HG03575 (cell line): ENCODE measurements at regions not wholly inside any gene's neighbourhood (a gene's known extent, or its start where the extent isn't known, plus 50 kb on each side); places are given as distances from the start of the nearest gene placed in this dataset.

Experiments used
- ATAC-seq: cut with Tn5 transposase; IDR thresholded peaks from one replicate; pipeline ENCODE4 v1.9.1; 2021; ENCODE audit not compliant: unreplicated experiment, insufficient number of reproducible peaks, low FRiP score; ENCODE audit errors: extremely low read depth

- no peak for ATAC-seq
These were observed 175.7 kb downstream of the URI1 start for GRCh38 chr19:30117636-30118145.

DNA sequence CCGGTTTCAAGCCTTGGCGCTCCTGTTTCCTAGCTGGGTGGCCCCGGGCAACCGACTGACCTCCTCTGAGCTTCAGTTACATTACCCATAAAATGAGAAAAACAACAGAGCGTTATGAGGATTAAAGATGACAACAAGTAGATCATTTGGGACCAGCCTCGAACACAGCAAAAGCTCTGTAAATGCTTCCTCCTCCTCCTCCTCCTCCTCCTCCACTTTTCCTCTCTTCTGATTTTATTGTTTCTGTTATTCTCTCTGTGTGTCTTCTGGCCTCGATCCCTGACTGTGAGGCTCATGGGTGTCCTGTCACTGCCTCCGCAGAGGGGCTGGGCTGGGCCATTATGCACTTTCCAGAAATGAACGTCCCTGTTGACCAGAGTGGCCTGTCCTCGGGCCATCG, 176.2 kb downstream of the URI1 start:
- no peak for ATAC-seq

DNA sequence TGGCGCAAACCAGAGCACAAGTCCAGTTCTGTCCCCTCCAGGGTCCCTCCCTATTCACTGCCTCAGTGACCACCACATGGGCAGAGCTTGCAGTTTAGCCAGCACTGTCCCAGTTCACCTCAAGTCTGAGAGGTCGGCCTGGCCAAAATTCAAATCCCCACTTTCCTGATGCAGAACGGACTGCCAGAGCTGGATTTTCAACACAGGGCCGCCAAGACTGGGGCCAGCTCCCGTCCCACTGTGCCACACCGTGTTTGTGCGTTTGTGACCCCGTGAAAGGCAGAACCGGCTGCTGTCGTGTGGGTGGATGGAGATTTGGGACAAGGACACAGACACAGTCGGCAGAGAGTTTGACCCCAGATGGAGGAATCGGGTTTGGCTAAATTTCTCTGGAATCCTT, 176.7 kb downstream of the URI1 start:
- no peak for ATAC-seq

DNA sequence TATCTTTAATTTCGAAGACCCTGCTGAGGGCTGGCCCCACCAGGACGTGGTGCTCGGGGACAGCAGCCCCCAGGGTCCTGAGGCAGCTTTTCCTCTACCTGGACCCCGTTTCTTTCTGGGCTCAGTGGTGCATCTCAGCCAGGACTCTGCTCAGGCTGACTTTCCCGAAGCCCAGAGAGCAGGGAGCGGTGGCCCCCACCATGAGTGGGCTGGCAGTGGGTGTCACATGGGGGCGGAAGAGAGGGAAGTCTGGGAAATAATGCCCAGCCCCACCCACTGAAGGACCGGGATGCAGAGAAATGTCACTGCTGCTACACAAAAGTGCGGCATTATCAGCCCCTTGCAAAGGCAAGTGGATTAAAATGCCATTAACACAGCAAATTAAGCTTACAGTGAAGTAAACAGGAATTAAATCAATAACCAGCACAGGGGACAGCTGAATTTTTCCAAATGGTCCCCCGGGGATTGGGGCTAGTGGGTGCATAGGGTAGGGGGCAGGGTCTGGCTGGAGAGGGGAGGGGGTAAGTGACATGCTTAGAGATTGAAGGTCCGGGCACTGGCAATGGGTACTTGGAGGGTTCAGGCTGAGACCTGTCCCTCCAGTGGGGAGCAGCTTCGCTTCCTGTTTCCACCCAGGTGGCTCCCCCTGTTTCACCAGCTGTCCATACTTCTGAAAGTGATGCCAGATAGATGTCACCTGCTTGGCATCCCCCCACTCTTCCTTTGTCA, 177.3 kb downstream of the URI1 start:
- ATAC-seq: no peak

DNA sequence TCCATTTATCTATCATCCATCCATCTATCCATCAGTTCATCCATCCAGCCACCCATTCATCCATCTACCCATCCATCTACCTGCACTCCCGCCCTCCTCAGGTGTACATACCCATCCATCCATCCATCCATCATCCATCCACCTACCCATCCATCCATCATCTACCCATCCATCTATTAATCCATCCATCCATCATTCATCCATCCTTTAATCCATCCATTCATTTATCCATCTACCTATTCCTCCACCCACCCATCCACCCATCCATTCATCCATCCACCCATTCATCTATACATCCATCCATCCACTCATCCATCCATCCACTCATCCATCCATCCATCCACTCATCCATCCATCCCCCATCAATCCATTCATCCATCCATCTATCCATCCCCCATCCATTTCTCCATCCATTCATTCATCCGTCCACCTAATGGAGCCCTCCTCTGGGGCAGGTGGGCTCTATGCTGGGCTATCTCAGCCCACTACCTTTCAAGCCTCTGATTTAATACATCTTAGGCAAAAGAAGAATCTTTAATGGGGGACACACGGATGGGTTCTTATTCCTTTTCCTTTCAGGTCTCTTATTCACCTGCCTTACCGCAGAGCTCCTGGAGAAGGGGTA, 178.9 kb downstream of the URI1 start:
- ATAC-seq: no peak

- ATAC-seq: no peak
These were observed 180.4 kb downstream of the URI1 start for GRCh38 chr19:30122431-30122830.

GRCh38 chr19:30123119-30123518, 181.1 kb downstream of the URI1 start:
- no peak for ATAC-seq

DNA sequence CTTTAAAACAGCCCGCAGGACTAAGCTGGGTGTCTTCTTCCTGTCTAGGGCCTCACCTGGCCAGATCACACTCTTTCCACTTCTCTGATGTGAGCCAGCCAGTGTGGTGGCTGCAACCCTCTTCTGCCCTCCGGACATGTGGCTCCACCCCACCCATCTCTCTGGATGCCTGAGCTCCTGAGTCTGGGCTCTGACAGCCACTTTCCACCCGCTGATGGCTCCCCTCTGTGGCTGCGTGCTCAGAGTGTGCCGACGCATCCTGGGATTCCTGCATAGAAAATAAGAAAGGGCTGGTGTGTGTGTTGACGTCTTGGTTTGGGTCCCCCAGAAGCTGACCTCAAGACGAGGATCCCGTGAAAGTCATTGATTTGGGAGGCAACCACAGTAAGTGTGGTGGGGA, 181.6 kb downstream of the URI1 start:
- ATAC-seq: no peak

- ATAC-seq: no peak
These were observed 186.2 kb downstream of the URI1 start for GRCh38 chr19:30128211-30128610.

DNA sequence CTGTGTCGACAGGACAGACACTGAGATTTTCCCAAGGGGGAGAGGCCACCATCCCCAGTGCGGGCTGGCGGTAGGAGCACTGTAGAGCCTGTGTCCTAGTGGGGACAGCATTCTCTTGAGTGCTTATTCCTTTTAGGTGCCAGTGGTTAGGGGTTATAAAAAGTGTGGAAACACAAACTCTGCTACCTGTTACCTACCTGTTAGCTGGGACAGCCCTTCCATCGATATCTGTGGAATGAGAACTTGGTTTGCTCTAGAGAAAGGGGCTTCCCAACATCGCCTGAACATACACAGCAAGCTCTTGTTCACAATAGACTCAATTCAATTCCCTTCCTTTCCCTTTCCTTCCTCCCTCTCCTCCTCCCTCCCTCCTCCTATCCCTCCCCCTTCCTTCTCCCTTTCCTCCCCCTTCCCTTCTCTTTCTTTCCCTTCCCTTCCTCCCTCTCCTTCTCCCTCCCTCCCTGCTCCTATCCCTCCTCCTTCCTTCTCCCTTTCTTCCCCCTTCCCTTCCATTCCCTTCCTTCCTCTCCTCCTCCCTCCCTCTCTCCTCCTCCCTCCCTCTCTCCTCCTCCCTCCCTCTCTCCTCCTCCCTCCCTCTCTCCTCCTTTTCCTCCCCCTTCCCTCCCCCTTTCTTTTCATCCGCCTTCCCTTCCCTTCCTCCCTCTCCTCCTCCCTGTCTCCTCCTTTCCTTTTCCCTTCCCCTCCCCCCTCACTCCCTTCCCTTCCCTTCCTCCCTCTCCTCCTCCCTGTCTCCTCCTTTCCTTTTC, 188.5 kb downstream of the URI1 start:
- ATAC-seq: no peak

GRCh38 chr19:30131246-30131645, 189.2 kb downstream of the URI1 start:
- ATAC-seq: no peak

DNA sequence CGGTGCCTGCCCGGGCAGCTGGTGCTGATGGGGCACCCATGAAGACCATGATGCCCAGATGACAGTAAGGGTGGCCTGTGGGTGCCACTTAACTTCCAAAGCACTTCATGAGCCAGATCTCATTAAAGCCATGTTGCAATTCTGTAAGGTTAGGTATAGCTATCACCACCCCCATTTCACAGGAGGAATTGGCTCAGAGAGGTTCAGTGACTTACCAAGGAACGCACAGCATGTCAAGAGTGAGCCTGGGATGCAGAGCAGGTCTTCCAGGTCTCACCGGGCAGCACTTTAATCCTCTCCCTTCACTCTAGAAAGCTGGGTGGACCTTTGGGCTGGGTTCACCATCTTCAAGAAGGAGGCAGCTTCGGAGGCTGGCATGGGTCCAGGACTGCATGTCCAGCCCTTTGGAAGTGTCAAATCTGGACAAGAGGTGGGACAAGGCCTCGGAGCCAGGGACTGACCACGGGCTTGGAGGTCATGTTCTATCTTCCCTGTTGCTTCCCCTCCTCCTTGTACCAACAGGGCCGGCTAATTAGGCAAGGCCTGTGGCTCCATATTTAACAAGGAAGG, 189.8 kb downstream of the URI1 start:
- ATAC-seq: no peak

DNA sequence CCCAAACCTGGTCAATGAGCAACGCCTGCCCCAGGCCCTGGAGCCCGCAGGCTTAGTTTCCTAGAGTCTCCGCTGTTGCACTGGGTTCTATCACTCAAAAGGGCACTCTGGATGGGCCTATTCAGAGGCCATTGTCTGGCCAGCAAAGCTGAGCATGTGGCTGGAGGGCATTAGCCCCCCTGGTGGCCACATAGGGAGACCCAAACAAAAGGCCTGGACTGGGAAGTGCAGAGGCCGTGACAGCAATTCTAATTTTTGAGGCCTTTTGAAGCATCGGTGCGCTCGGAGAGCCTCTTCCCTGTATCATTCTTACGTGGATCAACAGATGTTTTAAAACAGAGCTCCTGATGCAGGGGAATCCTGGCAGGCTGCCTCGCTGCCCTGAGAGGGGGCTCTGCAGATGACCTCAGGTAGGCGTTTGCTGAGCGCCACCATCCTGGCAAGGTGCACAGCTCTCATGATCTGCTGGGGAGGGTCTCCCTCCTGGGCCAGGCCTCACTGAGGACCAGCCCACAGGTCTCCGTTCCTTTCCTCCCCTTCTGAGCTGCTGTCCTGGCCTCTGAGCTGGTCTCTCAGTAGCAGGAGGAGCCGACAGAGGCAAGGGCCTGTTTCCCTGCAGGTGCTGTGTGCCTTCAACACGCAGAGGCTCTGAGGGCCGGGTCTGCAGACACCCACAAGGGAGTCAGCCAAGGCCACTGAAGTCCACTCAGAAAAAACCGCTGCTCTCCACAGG, 190.5 kb downstream of the URI1 start:
- no peak for ATAC-seq

DNA sequence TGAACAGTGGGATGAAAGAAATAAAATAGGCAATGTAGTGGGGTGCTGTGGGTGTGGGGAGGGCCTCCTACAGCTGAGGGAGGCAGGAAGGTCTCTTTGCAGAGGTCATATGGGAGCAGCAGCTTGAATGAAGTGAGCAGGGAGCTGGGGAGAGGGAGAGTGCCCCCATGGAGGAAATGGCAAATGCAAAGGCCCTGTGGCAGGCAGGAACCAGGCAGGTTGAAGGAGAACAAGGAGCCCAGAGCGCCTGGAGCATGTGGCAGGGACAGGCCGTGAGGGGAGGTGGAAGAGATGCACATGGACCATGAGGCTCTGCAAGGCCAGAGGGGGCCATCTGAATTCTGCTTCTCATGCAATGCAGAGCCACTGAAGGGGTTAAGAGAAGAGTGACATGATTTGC, 191.8 kb downstream of the URI1 start:
- no peak for ATAC-seq

- ATAC-seq: no peak
These were observed 193.2 kb downstream of the URI1 start for GRCh38 chr19:30135093-30135757.

DNA sequence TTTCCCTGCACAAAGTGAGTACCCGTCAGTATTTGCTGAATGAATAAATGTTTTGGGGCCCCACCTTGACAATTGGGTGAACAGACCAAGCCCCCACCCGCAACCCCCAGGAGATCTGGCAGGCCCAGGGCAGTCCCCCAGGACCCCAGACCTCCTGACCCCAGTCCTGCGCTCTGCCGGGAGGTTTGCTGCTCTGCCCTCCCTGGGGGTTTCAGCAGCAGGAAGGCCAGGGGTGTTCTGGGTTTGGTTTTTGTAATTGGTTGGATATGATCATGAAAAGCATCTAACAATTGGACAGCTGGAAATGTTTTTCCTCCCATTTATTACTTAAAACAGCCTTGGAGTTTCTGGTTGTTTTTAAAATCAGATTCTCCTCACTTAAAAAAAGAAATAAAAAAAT, 193.8 kb downstream of the URI1 start:
- ATAC-seq: no peak

DNA sequence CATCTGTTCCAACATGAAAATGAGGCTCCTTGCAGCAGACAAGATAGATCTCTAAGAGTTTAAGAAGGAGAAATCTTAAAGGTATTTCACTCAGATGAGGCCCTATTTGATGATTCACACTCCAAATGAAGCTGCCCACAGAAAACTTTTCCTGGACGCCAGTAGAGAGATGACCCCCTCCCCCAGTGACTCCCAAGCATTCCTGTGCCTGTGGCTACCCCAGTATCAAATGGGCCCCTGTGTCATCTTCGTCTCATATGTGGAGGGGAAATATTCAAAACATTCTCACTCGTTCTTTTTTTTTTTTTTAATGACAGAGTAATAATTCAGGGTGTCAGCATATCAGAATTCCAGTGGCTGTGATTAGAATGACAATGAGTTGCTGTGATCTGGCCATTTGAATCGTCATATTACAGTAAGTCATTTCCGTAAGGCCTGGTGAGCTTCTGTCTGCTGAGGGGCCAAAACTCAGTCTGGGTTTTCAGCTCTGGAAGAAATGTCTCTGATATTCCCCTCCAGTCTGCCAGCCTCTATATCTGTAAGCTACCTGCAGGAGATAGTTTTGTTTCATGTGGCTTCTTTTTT, 194.7 kb downstream of the URI1 start:
- no peak for ATAC-seq

DNA sequence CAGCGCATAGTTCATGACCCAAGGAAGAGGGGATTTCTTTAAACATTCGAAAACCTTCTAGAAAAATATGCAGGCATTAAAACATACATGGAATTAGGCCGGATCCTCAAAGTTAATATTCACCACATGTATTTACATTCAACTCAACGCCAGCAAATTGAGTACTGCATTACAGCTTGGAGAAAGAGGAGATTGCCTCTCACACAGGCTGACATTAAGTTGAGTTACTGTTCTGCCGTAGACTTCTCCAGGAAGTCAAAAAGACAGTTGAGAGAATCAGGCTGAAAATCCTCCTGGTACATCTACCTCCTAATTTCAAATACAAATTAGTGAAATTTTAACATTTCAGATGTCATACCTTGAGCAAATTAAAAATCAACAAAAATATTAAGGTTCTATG, 195.7 kb downstream of the URI1 start:
- no peak for ATAC-seq
